ENCODE measurements at regions not wholly inside any gene's neighbourhood (a gene's known extent, or its start where the extent isn't known, plus 50 kb on each side); places are given as distances from the start of the nearest gene placed in this dataset.

- Histone ChIP-seq H3K36me3 (ENCODE audit: control insufficient read depth in 4 of 4, insufficient read depth in 4 of 4, low read length in 4 of 4) (no peaks in the 10 kb centered on the region), H3K9ac (ENCODE audit: insufficient read depth in 1 of 2, low read length in 2 of 2) (no peak overlapping the region), H3K9me3 (ENCODE audit: control insufficient read depth in 4 of 4, insufficient read depth in 3 of 4, low read length in 3 of 4) (no peaks in the 10 kb centered on the region), H3K4me3 (no peak overlapping the region), H3K4me1 (ENCODE audit: control insufficient read depth in 5 of 5, insufficient read depth in 5 of 5, low read length in 5 of 5) (peaks cover 0 to 14% (median 0%) of the 10 kb centered on the region in 5 donors), H3K27ac (ENCODE audit: low read depth in 1 of 2, low read length in 1 of 2) (no peak overlapping the region), H3K27me3 (ENCODE audit: control insufficient read depth in 3 of 3, insufficient read depth in 3 of 3, low read length in 2 of 3) (no peaks in the 10 kb centered on the region)
- 77 to 88% methylated on average over 1 of the region's 1 CpG for WGBS, 2 donors
- no peak for TF ChIP-seq CTCF (IDR thresholded peaks at IDR 0.05; ENCODE audit: control extremely low read depth, extremely low read depth)
- DNase-seq (no peak), ATAC-seq (ENCODE audit: insufficient read depth, low FRiP score) (no peak)
Observed at GRCh38 chr21:28332796-28333195, 659.9 kb downstream of the LTN1 start.

- 92 to 96% methylated on average over 1 of the region's 1 CpG for WGBS, 2 donors
- H3K9me3 ChIP-seq (ENCODE audit: control insufficient read depth in 4 of 4, insufficient read depth in 3 of 4, low read length in 3 of 4) = no peaks in the 10 kb centered on the region
- H3K27me3 ChIP-seq (ENCODE audit: control insufficient read depth in 3 of 3, insufficient read depth in 3 of 3, low read length in 2 of 3) = no peaks in the 10 kb centered on the region
- H3K36me3 ChIP-seq (ENCODE audit: control insufficient read depth in 4 of 4, insufficient read depth in 4 of 4, low read length in 4 of 4) = no peaks in the 10 kb centered on the region
- H3K4me3 ChIP-seq = no peak overlapping the region
- no peak for DNase-seq
- ATAC-seq (ENCODE audit: insufficient read depth, low FRiP score) = no peak
- H3K27ac ChIP-seq (ENCODE audit: low read depth in 1 of 2, low read length in 1 of 2) = no peak overlapping the region
- no peak for TF ChIP-seq CTCF (IDR thresholded peaks at IDR 0.05; ENCODE audit: control extremely low read depth, extremely low read depth)
- H3K9ac ChIP-seq (ENCODE audit: insufficient read depth in 1 of 2, low read length in 2 of 2) = no peak overlapping the region
- no peaks in the 10 kb centered on the region for H3K4me1 ChIP-seq (ENCODE audit: control insufficient read depth in 5 of 5, insufficient read depth in 5 of 5, low read length in 5 of 5)
Observed at GRCh38 chr21:28325618-28326017, 667.1 kb downstream of the LTN1 start.

- Histone ChIP-seq H3K9ac (ENCODE audit: insufficient read depth in 1 of 2, low read length in 2 of 2) (no peak overlapping the region), H3K27ac (ENCODE audit: low read depth in 1 of 2, low read length in 1 of 2) (no peak overlapping the region), H3K9me3 (ENCODE audit: control insufficient read depth in 4 of 4, insufficient read depth in 3 of 4, low read length in 3 of 4) (peaks cover 0 to 3% (median under 1%) of the 10 kb centered on the region in 4 donors), H3K4me1 (ENCODE audit: control insufficient read depth in 5 of 5, insufficient read depth in 5 of 5, low read length in 5 of 5) (no peaks in the 10 kb centered on the region), H3K4me3 (no peak overlapping the region), H3K36me3 (ENCODE audit: control insufficient read depth in 4 of 4, insufficient read depth in 4 of 4, low read length in 4 of 4) (no peaks in the 10 kb centered on the region), H3K27me3 (ENCODE audit: control insufficient read depth in 3 of 3, insufficient read depth in 3 of 3, low read length in 2 of 3) (no peaks in the 10 kb centered on the region)
- ATAC-seq (ENCODE audit: insufficient read depth, low FRiP score) (no peak), DNase-seq (no peak)
- TF ChIP-seq CTCF (IDR thresholded peaks at IDR 0.05; ENCODE audit: control extremely low read depth, extremely low read depth) = no peak
- 97 to 98% methylated on average over 2 of the region's 2 CpGs for WGBS, 2 donors
Observed at GRCh38 chr21:28324690-28325089, 668.0 kb downstream of the LTN1 start.

Measured in lung (tissue), 11 donors.